Lung (tissue), 11 donors: ENCODE measurements at regions not wholly inside any gene's neighbourhood (a gene's known extent, or its start where the extent isn't known, plus 50 kb on each side); places are given as distances from the start of the nearest gene placed in this dataset.

Source experiments
- ATAC-seq: fragments of 200-7000 bp; cut with Tn5 transposase; one replicate; pipeline ENCODE4 v1.9.1; 2020; ENCODE audit warnings: moderate number of reproducible peaks; ENCODE audit not compliant: insufficient read depth, low FRiP score
- DNase-seq, 3 donors: peaks; one replicate each; pipeline ENCODE4 v3.0.0-alpha.2; 2013 to 2017
- H3K27ac ChIP-seq, 2 donors: one replicate each; pipeline ENCODE4 v1.5.1; 2013; ENCODE audit warnings: mild to moderate bottlenecking in 2 of 2, moderate library complexity in 2 of 2, control low read depth in 1 of 2, inconsistent platforms in 1 of 2, low read depth in 1 of 2, low read length in 1 of 2
- H3K27me3 ChIP-seq, 3 donors: one replicate each; pipeline ENCODE4 v1.5.1; 2013; ENCODE audit warnings: low read length in 2 of 3; ENCODE audit not compliant: control insufficient read depth in 3 of 3, insufficient read depth in 3 of 3
- H3K36me3 ChIP-seq, 4 donors: one replicate each; pipeline ENCODE4 v1.5.1; 2013; ENCODE audit warnings: low read length in 4 of 4, mild to moderate bottlenecking in 1 of 4, moderate library complexity in 1 of 4; ENCODE audit not compliant: control insufficient read depth in 4 of 4, insufficient read depth in 4 of 4
- H3K4me1 ChIP-seq, 5 donors: one replicate each; pipeline ENCODE4 v1.5.1; 2013; ENCODE audit warnings: low read length in 5 of 5, mild to moderate bottlenecking in 2 of 5, moderate library complexity in 1 of 5; ENCODE audit not compliant: control insufficient read depth in 5 of 5, insufficient read depth in 5 of 5
- H3K4me3 ChIP-seq: one replicate; pipeline ENCODE4 v1.5.1; 2013; ENCODE audit warnings: mild to moderate bottlenecking, control low read depth, moderate library complexity
- H3K9ac ChIP-seq, 2 donors: one replicate each; pipeline ENCODE4 v1.5.1; 2013; ENCODE audit warnings: low read length in 2 of 2, control low read depth in 1 of 2; ENCODE audit not compliant: insufficient read depth in 1 of 2
- H3K9me3 ChIP-seq, 4 donors: one replicate each; pipeline ENCODE4 v1.5.1; 2013; ENCODE audit warnings: low read length in 3 of 4, mild to moderate bottlenecking in 1 of 4, moderate library complexity in 1 of 4; ENCODE audit not compliant: control insufficient read depth in 4 of 4, insufficient read depth in 3 of 4
- CTCF ChIP-seq: IDR thresholded peaks from 2 replicates; pipeline ENCODE4 v1.5.1; 2012; ENCODE audit warnings: mild to moderate bottlenecking; ENCODE audit errors: control extremely low read depth, extremely low read depth
- WGBS, 2 donors: extraction: QIAGEN DNeasy Blood & Tissue Kit; methylation state at CpG; one replicate each; pipeline ENCODE4 v1.1.7; 2013; 5-methylcytosine and 5-hydroxymethylcytosine counted together
- donor health status: control.
- donor health status: control.
- donor health status: Bipolar disorder and iron deficiency.
- donor health status: healthy.
- donor health status: DM: yes; HTN: yes; CAD: no.

- Histone ChIP-seq H3K9me3 (no peaks in the 10 kb centered on the region), H3K9ac (no peak overlapping the region), H3K27ac (no peak overlapping the region), H3K4me3 (no peak overlapping the region), H3K36me3 (no peaks in the 10 kb centered on the region), H3K27me3 (peaks cover 0 to 3% (median 0%) of the 10 kb centered on the region in 3 donors), H3K4me1 (peaks cover 0 to 2% (median 0%) of the 10 kb centered on the region in 5 donors)
- no peak for ATAC-seq
- TF ChIP-seq CTCF = no peak
- DNase-seq = no peak
- 37 to 58% methylated on average over 17 of the region's 17 CpGs for WGBS, 2 donors
Observed at GRCh38 chr2:105567996-105568494, 169.2 kb upstream of the FHL2 start.

GRCh38 chr2:105563000-105563719, 164.3 kb upstream of the FHL2 start:
- ATAC-seq = no peak
- H3K9ac ChIP-seq = no peak overlapping the region
- peaks cover 0 to 3% (median 0%) of the 10 kb centered on the region in 3 donors for H3K27me3 ChIP-seq
- no peak overlapping the region for H3K27ac ChIP-seq
- H3K36me3 ChIP-seq = no peaks in the 10 kb centered on the region
- no peak overlapping the region for H3K4me3 ChIP-seq
- no peak for TF ChIP-seq CTCF
- DNase-seq = no peak
- WGBS, 2 donors = 76 to 79% methylated on average over 8 of the region's 8 CpGs
- no peaks in the 10 kb centered on the region for H3K4me1 ChIP-seq
- no peaks in the 10 kb centered on the region for H3K9me3 ChIP-seq

- WGBS, 2 donors = 89% methylated on average over 9 of the region's 9 CpGs
- ATAC-seq (no peak), DNase-seq (no peak)
- H3K9me3 ChIP-seq = peaks cover 0 to 2% (median 0%) of the 10 kb centered on the region in 4 donors
- no peak for TF ChIP-seq CTCF
- H3K9ac ChIP-seq = no peak overlapping the region
- no peak overlapping the region for H3K4me3 ChIP-seq
- no peaks in the 10 kb centered on the region for H3K36me3 ChIP-seq
- no peak overlapping the region for H3K27ac ChIP-seq
- H3K4me1 ChIP-seq = peaks cover 0 to 4% (median 0%) of the 10 kb centered on the region in 5 donors
- H3K27me3 ChIP-seq = peaks cover 0 to 2% (median 0%) of the 10 kb centered on the region in 3 donors
Observed at GRCh38 chr2:105561401-105561800, 162.6 kb upstream of the FHL2 start.
